Testis (tissue), 2 donors: ENCODE measurements at regions not wholly inside any gene's neighbourhood (a gene's known extent, or its start where the extent isn't known, plus 50 kb on each side); places are given as distances from the start of the nearest gene placed in this dataset.

Source experiments
- POLR2A ChIP-seq: fragments of 450-650 bp; IDR thresholded peaks from one replicate; pipeline ENCODE4 v1.6.1; 2017; ENCODE audit warnings: antibody characterized with exemption, mild to moderate bottlenecking, moderate library complexity
- TF ChIP-seq, protein P1 (sequence below), 3 experiments: fragments of 450-650 bp in 2 of 3; fragments of 200-600 bp in 1 of 3; sonication (generic) in 1 of 3; IDR thresholded peaks; one replicate each; pipeline ENCODE4 v1.5.1; 2016 to 2019; ENCODE audit warnings: antibody characterized with exemption in 3 of 3, mild to moderate bottlenecking in 2 of 3, moderate library complexity in 1 of 3

DNA sequence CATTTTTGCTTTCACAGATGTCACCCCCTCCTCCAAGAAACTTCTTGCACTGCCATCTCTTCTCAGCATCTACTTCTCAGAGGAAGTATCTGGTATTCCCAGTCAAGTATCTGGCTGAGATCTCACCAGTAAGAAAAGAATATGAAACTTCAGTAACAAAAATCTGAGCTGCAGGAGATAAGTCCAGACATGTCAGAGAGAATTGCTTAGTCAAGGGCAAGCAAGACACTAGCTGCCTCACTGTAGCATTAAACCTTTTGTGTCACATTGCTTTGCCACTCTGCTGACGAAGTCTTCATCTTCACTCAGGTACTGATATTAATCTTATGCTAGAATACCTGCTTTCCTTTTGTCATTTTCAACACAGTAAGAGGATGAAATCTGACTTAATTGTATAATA lies 70.6 kb upstream of the ZC3H12C start:
- TF ChIP-seq, protein P1, sequence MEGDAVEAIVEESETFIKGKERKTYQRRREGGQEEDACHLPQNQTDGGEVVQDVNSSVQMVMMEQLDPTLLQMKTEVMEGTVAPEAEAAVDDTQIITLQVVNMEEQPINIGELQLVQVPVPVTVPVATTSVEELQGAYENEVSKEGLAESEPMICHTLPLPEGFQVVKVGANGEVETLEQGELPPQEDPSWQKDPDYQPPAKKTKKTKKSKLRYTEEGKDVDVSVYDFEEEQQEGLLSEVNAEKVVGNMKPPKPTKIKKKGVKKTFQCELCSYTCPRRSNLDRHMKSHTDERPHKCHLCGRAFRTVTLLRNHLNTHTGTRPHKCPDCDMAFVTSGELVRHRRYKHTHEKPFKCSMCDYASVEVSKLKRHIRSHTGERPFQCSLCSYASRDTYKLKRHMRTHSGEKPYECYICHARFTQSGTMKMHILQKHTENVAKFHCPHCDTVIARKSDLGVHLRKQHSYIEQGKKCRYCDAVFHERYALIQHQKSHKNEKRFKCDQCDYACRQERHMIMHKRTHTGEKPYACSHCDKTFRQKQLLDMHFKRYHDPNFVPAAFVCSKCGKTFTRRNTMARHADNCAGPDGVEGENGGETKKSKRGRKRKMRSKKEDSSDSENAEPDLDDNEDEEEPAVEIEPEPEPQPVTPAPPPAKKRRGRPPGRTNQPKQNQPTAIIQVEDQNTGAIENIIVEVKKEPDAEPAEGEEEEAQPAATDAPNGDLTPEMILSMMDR (IDR thresholded peaks at IDR 0.05): no peak
- TF ChIP-seq POLR2A: no peak
